ENCODE measurements at regions not wholly inside any gene's neighbourhood (a gene's known extent, or its start where the extent isn't known, plus 50 kb on each side); places are given as distances from the start of the nearest gene placed in this dataset.

DNA sequence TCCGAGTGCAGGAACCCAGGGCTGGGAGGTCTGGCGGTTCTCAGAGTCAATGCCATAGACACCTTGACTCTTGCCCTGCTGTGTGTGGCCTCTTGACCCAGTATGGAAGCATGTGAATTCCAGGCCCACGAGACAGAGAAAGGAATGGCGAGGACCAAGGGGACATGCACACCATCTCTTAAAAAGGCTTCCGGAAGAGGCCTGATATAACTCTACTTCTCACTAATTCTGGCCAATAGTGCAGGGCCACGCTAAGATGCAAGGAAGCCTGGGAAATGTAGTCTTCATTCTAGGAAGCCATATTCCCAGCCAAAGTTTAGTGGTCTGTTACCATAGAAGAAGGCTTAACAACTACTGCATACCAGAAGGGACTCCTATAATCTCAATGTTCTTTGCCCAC is 177.0 kb upstream of the KCNG1 start:
- H3K4me1 ChIP-seq (ENCODE audit: control insufficient read depth, extremely low read depth, insufficient read depth, low read length) = peaks cover 5% of the 10 kb centered on the region
- H3K27ac ChIP-seq (ENCODE audit: control insufficient read depth, insufficient read depth, low read length) = no peak overlapping the region
- no peak for DNase-seq (ENCODE audit: low read depth, low spot score)
- no peaks in the 10 kb centered on the region for H3K79me2 ChIP-seq (ENCODE audit: control insufficient read depth, insufficient read depth, low read length)
- TF ChIP-seq CTCF (optimal IDR thresholded peaks at IDR 0.05 in 1 of 3, IDR thresholded peaks at IDR 0.05 in 1 of 3, conservative IDR thresholded peaks at IDR 0.05 in 1 of 3; ENCODE audit: extremely low read depth in 1 of 3, insufficient read depth in 2 of 3, low read length in 3 of 3) = no peak
- no peak for TF ChIP-seq EZH2 (IDR thresholded peaks at IDR 0.05; ENCODE audit: low read length)
- no peak overlapping the region for H3K4me3 ChIP-seq (ENCODE audit: control insufficient read depth in 2 of 3, extremely low read depth in 1 of 3, insufficient read depth in 2 of 3, low read depth in 1 of 3, low read length in 3 of 3)
- H3K36me3 ChIP-seq (ENCODE audit: control insufficient read depth in 2 of 2, extremely low read depth in 1 of 2, insufficient read depth in 2 of 2, low read length in 2 of 2) = no peaks in the 10 kb centered on the region
- no peak for FAIRE-seq
- no peaks in the 10 kb centered on the region for H3K9me3 ChIP-seq (ENCODE audit: control insufficient read depth, low read depth, low read length)
- H3K4me2 ChIP-seq (ENCODE audit: control insufficient read depth, extremely low read depth, insufficient read depth, low read depth, low read length) = no peak overlapping the region
- no peak overlapping the region for H3K9ac ChIP-seq (ENCODE audit: control insufficient read depth, extremely low read depth, insufficient read depth, low read length)
- H3K27me3 ChIP-seq (ENCODE audit: control insufficient read depth, extremely low read depth, insufficient read depth, low read length) = peaks cover 12% of the 10 kb centered on the region
- H4K20me1 ChIP-seq (ENCODE audit: control insufficient read depth, extremely low read depth, insufficient read depth, low read length) = no peaks in the 10 kb centered on the region
- dilution Hi-C loops (cut with MboI; ENCODE audit: extremely low pct_ligation_motif_present, low sequenced_read_pairs) = no loop called here
- H3K9me1 ChIP-seq (ENCODE audit: control insufficient read depth, extremely low read depth, insufficient read depth, low read length) = no peaks in the 10 kb centered on the region
- no peak overlapping the region for H2AFZ ChIP-seq (ENCODE audit: control insufficient read depth, low read length)

DNA sequence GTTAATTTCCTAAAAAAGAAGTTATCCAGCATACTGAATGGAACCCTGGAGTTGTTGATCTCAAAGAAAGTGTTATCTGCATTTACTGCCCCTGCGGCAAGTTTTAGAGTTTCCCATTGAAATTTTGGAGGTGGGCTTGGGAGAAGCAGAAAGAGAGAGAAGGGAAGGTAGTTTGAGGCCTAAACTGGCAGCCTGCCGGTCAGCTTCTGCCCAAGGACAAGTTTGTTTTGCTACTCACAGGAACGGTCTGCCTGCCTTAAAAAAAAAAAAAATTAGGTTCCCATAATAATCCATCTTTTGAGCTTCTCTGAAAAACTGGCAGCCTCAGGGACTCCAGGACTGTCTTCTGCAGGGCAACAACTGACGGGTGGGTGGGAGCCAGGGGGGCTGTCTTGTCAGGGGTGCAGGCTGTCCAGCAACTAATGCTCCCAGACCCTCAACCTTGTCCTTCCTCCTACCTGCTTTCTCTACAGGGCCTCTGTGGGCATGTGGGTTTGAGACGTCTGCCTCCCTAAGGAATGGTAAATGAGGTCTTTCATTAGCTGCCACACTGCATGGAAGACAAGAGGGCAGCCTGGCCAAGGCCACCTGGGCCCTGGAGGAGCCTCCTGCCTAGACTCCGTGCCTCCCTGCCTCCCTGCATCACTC is 176.1 kb upstream of the KCNG1 start:
- no peak overlapping the region for H3K27ac ChIP-seq (ENCODE audit: control insufficient read depth, insufficient read depth, low read length)

More for the DNA sequence above, 176.1 kb upstream of the KCNG1 start:
- Histone ChIP-seq H3K4me2 (ENCODE audit: control insufficient read depth, extremely low read depth, insufficient read depth, low read depth, low read length) (no peak overlapping the region), H3K27me3 (ENCODE audit: control insufficient read depth, extremely low read depth, insufficient read depth, low read length) (peaks cover 12% of the 10 kb centered on the region), H3K79me2 (ENCODE audit: control insufficient read depth, insufficient read depth, low read length) (no peaks in the 10 kb centered on the region), H4K20me1 (ENCODE audit: control insufficient read depth, extremely low read depth, insufficient read depth, low read length) (no peaks in the 10 kb centered on the region), H2AFZ (ENCODE audit: control insufficient read depth, low read length) (no peak overlapping the region), H3K4me1 (ENCODE audit: control insufficient read depth, extremely low read depth, insufficient read depth, low read length) (peaks cover 5% of the 10 kb centered on the region), H3K9ac (ENCODE audit: control insufficient read depth, extremely low read depth, insufficient read depth, low read length) (no peak overlapping the region), H3K9me1 (ENCODE audit: control insufficient read depth, extremely low read depth, insufficient read depth, low read length) (no peaks in the 10 kb centered on the region), H3K36me3 (ENCODE audit: control insufficient read depth in 2 of 2, extremely low read depth in 1 of 2, insufficient read depth in 2 of 2, low read length in 2 of 2) (no peaks in the 10 kb centered on the region), H3K9me3 (ENCODE audit: control insufficient read depth, low read depth, low read length) (no peaks in the 10 kb centered on the region), H3K4me3 (ENCODE audit: control insufficient read depth in 2 of 3, extremely low read depth in 1 of 3, insufficient read depth in 2 of 3, low read depth in 1 of 3, low read length in 3 of 3) (no peak overlapping the region)
- TF ChIP-seq CTCF (optimal IDR thresholded peaks at IDR 0.05 in 1 of 3, IDR thresholded peaks at IDR 0.05 in 1 of 3, conservative IDR thresholded peaks at IDR 0.05 in 1 of 3; ENCODE audit: extremely low read depth in 1 of 3, insufficient read depth in 2 of 3, low read length in 3 of 3) (no peak), EZH2 (IDR thresholded peaks at IDR 0.05; ENCODE audit: low read length) (no peak)
- DNase-seq (ENCODE audit: low read depth, low spot score) (no peak), FAIRE-seq (no peak)
- dilution Hi-C loops (cut with MboI; ENCODE audit: extremely low pct_ligation_motif_present, low sequenced_read_pairs) = no loop called here
